GM18505 (cell line): ENCODE measurements at regions not wholly inside any gene's neighbourhood (a gene's known extent, or its start where the extent isn't known, plus 50 kb on each side); places are given as distances from the start of the nearest gene placed in this dataset.

Experiments used
- ATAC-seq: cut with Tn5 transposase; IDR thresholded peaks from one replicate; pipeline ENCODE4 v1.9.1; 2021; ENCODE audit not compliant: unreplicated experiment
- POLR2A ChIP-seq: IDR thresholded peaks from 4 replicates; pipeline ENCODE4 v1.6.1; 2011; ENCODE audit warnings: borderline replicate concordance; ENCODE audit not compliant: insufficient read depth, insufficient read length; ENCODE audit errors: extremely low read depth

DNA sequence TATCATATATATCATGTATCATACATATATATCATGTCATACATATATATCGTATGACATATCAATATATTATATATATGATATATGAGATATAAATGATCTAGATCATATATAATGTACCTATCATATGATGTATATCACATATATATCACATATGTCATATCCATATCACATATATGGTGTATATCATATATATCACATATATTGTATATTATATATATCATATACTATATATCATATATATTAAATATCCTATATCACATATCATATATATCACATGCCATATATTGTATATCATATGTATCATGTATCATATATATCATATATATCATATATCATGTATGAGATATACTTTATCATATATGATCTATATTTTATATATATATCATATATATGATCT lies 355.9 kb upstream of the RBFOX1 start:
- ATAC-seq = no peak
- no peak for TF ChIP-seq POLR2A

DNA sequence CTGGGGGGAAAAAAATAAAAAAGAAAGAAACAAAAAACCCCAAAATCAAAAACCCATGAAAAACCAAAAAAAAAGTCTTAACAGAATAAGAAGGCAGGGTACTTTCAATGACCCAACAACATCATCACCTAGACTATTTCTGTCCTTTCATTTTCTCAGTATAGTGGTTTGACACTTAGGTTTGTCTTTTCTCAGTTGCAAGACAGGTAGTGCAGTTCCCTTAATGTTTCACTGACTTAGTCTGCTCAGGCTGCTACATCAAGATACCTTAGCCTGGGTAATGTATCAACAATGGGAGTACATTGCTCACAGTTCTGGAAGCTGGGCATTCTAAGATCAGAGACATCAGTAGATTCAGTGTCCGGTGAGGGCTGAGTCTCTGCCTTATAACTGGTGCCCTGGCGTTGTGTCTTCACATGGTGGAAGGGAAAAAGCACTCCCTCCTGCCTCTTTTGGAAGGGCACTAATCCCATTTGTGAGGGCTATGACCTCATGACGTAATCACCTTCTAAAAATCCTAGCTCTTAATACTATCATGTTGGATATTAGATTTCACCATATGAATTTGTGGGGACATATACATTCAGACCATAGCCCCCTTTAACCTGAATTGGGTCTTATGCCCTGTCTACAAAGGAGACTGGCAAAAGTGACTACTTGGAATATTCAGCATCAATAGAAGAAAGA lies 362.3 kb upstream of the RBFOX1 start:
- ATAC-seq = no peak
- TF ChIP-seq POLR2A = no peak

DNA sequence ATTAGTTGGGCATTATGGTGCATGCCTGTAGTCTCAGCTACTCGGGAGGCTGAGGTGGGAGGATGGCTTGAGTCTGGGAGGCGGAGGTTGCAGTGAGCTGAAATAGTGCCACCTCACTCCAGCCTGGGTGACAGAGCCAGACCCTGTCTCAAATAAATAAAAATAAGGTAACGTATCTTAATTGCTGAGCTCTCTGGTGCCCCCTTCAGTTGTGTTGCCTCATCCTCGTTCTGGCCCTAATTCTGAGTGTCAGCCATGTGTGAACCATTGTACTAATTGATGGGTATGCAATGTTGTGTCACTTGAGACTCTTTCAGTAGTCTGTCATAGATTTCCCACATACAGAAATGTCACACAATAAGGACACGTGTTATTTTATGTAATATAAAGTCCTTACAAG lies 363.1 kb upstream of the RBFOX1 start:
- TF ChIP-seq POLR2A = no peak
- no peak for ATAC-seq

DNA sequence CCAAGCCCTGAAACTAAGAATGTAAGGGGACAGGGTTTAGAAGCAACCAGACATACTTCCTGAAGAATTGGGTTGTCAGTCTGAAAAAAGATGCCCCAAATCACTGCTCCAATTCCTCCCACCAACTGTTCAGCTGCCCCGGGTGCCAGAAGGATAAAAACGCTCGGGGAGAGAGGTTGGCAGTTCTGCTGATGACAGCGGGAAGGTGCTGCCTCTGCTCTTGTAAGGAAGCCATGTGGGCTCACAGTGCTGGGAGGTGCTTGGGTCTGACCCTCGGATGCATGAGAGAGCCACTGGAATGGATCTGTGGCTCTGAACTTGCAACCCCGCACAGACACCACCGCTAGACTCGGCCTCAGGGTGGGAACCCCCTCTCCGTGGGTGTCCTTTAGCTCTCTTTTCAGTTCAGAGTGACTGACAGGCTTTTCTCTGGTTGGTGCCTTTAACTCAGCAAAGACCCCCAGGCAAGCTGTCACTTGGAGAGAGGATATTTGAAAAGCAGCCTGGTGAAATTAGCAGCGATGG lies 364.8 kb upstream of the RBFOX1 start:
- no peak for TF ChIP-seq POLR2A
- no peak for ATAC-seq

DNA sequence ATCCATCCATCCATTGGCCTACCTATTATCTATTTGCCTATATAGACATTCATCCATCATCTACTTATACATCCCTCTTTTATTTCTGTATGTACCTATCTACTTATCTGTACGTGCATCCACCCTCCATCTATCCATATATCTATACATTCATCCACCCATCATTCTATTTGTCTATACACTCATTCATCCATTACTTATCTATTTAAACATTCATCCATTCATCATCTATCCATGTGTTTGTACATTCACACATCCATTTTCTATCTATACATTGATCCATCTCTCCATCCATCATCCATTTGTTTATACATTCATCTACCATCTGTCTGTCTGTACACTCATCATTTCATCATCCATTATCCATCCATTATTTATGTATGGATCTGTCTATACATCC lies 365.7 kb upstream of the RBFOX1 start:
- no peak for TF ChIP-seq POLR2A
- ATAC-seq = no peak

DNA sequence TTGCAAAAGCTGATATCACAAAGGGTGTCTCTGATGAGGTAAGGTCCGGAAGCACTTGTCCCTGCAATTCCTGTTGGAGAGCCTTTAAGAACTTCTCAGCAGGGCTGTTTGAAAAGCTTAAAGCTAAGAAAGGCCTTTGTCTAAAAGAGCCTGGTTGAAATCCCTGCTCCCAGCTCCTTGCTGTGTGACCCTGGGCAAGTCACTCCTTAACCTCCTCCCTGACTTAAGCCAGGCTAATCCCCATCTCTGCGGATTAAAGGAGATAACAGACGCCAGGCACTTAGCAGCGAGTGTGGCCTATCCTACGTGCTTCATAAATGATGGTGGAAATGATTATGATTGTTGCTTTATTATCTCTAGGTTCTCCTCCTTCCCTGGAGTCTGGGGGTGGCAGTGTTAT lies 368.0 kb upstream of the RBFOX1 start:
- ATAC-seq = no peak

DNA sequence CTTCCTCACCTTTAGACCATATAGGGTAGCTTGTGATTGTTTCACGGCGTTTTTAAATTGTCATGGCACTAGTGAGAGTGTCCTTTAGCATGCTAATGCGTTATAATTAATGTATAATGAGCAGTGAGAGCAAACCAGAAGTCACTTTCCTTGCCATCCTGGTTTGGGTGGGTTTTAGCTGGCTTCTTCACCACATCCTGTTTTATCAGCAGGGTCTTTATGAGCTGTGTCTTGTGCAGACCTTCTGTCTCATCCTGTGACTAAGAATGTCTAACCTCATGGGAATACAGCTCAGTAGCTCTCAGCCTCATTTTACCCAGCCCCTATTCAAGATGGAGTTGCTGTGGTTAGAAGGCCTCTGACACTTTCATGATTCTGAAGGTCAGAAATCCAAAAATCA lies 370.9 kb upstream of the RBFOX1 start:
- ATAC-seq = no peak

More for the DNA sequence above, 368.0 kb upstream of the RBFOX1 start:
- TF ChIP-seq POLR2A = no peak

DNA sequence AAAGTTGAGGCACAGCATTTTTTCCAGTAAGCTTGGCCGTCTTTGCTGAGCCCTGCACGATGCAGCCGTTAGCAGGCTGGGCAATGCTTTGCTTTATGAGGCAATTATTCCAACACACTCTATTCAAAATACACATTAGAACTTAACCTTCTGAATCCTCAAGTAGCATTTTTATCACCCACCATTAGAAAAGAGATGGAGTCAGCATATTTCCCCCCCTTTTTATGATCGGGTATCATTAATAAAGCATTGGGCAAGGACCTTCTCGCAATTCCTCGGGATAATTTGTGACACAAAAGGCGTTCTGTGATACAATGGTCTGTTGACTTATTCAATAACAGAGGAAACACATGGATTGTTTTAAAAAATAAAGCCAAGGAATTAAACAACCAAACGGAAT lies 374.5 kb upstream of the RBFOX1 start:
- TF ChIP-seq POLR2A = no peak
- no peak for ATAC-seq

More for the DNA sequence above, 370.9 kb upstream of the RBFOX1 start:
- no peak for TF ChIP-seq POLR2A

DNA sequence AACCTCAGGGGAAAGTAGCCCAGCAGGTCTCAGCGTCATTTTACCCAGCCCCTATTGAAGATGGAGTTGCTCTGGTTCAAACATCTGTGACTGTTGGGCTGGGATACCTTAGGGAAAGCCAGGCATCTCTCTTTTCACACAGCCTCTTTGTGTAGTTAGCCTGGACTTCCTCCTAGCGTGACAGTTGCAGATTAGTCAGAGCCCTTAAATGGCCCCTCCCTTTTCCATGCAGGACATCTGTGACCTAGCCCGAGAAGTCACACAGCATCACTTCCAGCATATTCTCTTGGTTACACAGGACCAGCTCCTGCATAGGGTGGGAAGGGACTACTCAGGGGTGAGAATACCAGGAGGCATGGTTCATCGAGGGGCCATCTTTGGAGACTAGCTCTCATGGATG lies 375.0 kb upstream of the RBFOX1 start:
- ATAC-seq = no peak
- TF ChIP-seq POLR2A = no peak

DNA sequence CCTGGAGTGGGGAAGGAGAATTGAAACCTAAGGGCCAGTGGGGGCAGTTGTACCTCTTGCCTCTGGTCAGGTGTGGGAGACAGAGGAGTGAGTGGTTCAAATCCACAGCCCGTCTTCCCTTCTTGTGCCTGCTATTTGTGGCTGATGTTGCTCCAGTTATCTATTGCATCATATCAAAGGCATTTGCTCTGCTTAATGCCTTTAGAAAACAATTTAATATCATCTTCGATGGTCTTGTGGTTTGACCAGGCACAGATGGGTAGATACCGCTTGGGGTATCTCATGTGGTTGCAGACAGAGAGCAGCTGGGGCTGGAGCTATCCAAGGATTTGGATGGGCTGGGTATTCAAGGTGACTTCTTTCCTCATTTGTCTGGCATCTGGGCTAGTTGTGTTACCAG lies 376.1 kb upstream of the RBFOX1 start:
- no peak for TF ChIP-seq POLR2A
- ATAC-seq = no peak

DNA sequence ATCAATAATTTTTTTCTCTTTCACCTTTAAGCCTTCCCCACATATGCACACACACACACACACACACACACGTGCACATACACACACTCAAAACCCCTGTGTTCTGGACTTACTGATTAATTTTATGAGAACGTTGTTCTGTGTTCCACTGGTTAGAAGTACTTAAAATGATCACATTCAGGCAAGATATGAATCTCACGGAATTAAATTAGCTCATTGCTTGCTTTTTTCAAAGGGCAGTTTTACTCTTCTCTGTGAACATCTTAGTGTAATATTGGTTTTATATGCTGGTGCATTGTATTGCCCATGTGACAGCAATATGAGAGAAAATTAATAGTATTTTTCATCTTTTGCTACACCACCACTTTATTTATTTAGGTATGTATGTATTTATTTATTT lies 377.3 kb upstream of the RBFOX1 start:
- ATAC-seq = no peak
- TF ChIP-seq POLR2A = no peak

DNA sequence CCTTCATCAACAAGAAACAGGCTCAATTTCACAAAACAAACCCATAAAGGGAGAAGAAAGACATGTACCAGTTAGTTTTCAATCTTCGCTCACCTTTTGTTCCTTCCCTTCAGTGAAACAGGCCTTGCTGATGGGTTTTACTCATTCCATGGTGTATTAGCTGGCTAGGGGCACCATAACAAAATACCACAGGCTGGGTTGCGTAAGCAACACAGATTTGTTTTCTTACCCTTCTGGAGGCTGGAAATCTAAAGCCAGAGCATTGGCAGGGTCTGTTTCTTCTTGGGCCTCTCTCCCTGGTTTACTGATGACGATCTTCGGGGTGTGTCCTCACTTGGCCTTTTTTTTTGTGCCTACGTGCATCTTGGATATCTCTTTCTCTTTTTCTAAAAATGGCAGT lies 383.4 kb upstream of the RBFOX1 start:
- ATAC-seq = no peak
- TF ChIP-seq POLR2A = no peak

DNA sequence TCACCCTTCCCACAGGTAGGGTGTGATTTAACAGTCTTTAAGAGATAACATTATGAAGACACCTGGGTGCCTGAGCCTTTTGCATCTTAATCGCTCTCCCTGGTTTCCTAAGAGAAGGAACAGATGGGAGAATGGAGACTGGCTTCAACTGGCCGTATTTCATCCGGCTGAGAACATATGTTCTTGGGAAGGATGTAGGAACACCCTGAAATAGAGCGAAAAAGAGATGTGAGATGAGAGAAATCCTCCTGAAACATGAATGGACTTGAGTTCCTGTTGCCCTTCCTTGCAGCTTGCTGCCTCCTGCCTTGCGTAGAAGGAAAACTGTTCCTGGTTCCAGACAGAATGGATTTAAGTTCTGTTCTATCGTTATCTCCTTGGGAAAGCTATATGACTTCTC lies 385.4 kb upstream of the RBFOX1 start:
- TF ChIP-seq POLR2A = no peak
- ATAC-seq = no peak

DNA sequence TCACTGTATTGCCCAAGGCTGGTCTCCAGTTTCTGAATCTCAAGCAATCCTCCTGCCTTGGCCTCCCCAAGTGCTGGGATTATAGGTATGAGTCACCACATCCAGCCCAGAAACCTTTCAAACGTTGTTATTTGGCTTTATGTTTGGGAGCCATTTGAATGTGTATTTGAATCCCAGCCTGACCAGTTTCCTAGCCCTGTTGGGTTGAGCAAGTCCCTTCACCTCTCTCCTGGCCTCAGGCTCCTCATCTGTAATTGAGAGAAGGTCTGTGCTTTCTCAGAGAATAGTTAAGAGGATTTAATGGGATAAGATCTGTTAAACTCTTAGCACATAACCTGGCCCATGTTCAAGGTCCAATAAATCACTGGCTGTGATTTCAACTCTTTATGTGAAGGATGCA lies 385.8 kb upstream of the RBFOX1 start:
- no peak for TF ChIP-seq POLR2A
- no peak for ATAC-seq

DNA sequence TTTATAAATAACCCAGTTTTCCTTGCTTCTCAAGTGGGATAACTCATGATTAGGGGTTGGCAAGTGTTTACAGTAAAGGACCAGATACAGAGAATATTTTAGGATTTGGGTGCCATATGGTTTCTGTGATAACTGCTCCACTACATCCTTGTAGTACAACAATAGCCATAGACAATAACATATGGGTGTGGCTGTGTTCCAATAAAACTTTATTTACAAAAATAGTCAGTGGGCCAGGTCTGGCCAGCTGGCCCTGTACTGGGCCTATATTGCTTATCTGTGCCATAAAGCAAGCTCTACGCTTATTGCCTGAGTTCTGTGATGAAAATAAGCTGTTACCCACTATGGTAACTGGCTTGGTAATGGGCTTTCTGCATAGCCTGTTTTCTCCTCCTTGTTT lies 386.5 kb upstream of the RBFOX1 start:
- TF ChIP-seq POLR2A = no peak
- ATAC-seq = no peak
